HG02943 (cell line): ENCODE measurements at regions not wholly inside any gene's neighbourhood (a gene's known extent, or its start where the extent isn't known, plus 50 kb on each side); places are given as distances from the start of the nearest gene placed in this dataset.
"Not testable (repeated sequence)": the region's sequence is repeated elsewhere in the genome, so short reads cannot be mapped to it uniquely, and the experiment has no call there.

ENCODE experiments used
- ATAC-seq: cut with Tn5 transposase; IDR thresholded peaks from one replicate; pipeline ENCODE4 v1.9.1; 2021; ENCODE audit warnings: mild to moderate bottlenecking, low read depth, moderate library complexity; ENCODE audit not compliant: unreplicated experiment

GRCh38 chr1:192517716-192518355, 57.7 kb upstream of the RGS1 start:
- not testable (repeated sequence) for ATAC-seq

GRCh38 chr1:192518700-192519099, 56.9 kb upstream of the RGS1 start:
- ATAC-seq = peak; percentile 37

GRCh38 chr1:192521734-192522133, 53.8 kb upstream of the RGS1 start:
- ATAC-seq = no peak

GRCh38 chr1:192522673-192523072, 52.9 kb upstream of the RGS1 start:
- ATAC-seq = no peak

GRCh38 chr1:192524223-192524622, 51.4 kb upstream of the RGS1 start:
- ATAC-seq = no peak
